Right kidney (tissue), 1 donor: ENCODE measurements at regions not wholly inside any gene's neighbourhood (a gene's known extent, or its start where the extent isn't known, plus 50 kb on each side); places are given as distances from the start of the nearest gene placed in this dataset.

Source experiments
- DNase-seq: peaks from one replicate; pipeline ENCODE4 v3.0.0-alpha.2; 2016

GRCh38 chr9:110148384-110148783 lies 59.6 kb downstream of the C9orf152 start:
- DNase-seq: no peak

- no peak for DNase-seq
Observed at GRCh38 chr9:110148891-110149290, 59.1 kb downstream of the C9orf152 start.
